Keratinocyte (primary cell): ENCODE measurements at regions not wholly inside any gene's neighbourhood (a gene's known extent, or its start where the extent isn't known, plus 50 kb on each side); places are given as distances from the start of the nearest gene placed in this dataset.

Source experiments
- EZH2 ChIP-seq: IDR thresholded peaks from one replicate; pipeline ENCODE4 v1.6.1; 2012; ENCODE audit warnings: inconsistent platforms, mild to moderate bottlenecking, low read length, moderate library complexity
- TF ChIP-seq, protein P1 (sequence below), 3 experiments: IDR thresholded peaks in 1 of 3; conservative IDR thresholded peaks in 1 of 3; optimal IDR thresholded peaks in 1 of 3; 2 replicates in 2 of 3; 3 replicates in 1 of 3; pipeline versions ENCODE3 to v1.5.1; 2011; ENCODE audit warnings: low read length in 3 of 3, mild to moderate bottlenecking in 3 of 3, moderate library complexity in 2 of 3, control low read depth in 1 of 3, inconsistent platforms in 1 of 3; ENCODE audit not compliant: insufficient read depth in 2 of 3; ENCODE audit errors: extremely low read depth in 1 of 3

DNA sequence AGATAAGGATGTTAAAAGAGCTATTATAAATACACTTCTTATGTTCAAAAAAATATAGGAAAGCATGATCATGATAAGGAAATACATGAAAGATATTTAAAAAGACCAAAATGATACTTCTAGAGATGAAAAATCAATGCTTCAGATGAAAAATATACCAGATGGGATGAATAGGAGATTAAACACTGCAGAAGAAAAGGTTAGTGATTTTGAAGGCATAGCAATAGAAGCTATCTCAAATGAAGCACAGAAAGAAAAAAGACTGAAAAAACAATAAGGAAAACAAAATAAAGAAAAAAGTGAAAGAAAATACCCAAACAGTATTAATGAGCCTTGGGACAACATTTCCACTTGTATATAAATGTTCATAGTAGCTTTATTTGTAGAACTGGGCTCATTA lies 80.7 kb upstream of the LEF1 start:
- TF ChIP-seq, protein P1, sequence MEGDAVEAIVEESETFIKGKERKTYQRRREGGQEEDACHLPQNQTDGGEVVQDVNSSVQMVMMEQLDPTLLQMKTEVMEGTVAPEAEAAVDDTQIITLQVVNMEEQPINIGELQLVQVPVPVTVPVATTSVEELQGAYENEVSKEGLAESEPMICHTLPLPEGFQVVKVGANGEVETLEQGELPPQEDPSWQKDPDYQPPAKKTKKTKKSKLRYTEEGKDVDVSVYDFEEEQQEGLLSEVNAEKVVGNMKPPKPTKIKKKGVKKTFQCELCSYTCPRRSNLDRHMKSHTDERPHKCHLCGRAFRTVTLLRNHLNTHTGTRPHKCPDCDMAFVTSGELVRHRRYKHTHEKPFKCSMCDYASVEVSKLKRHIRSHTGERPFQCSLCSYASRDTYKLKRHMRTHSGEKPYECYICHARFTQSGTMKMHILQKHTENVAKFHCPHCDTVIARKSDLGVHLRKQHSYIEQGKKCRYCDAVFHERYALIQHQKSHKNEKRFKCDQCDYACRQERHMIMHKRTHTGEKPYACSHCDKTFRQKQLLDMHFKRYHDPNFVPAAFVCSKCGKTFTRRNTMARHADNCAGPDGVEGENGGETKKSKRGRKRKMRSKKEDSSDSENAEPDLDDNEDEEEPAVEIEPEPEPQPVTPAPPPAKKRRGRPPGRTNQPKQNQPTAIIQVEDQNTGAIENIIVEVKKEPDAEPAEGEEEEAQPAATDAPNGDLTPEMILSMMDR (optimal IDR thresholded peaks at IDR 0.05 in 1 of 3, IDR thresholded peaks at IDR 0.05 in 1 of 3, conservative IDR thresholded peaks at IDR 0.05 in 1 of 3; ENCODE audit: extremely low read depth in 1 of 3, insufficient read depth in 2 of 3, low read length in 3 of 3) = no peak
- TF ChIP-seq EZH2 = no peak
